A673 (cell line): ENCODE measurements at regions not wholly inside any gene's neighbourhood (a gene's known extent, or its start where the extent isn't known, plus 50 kb on each side); places are given as distances from the start of the nearest gene placed in this dataset.

Experiments used
- BruUV-seq: library from RNA; stranded (reverse); fragments of 400-500 nt; replicated peaks from 2 replicates; lab custom pipeline; 2021; lab: Mats Ljungman, UMichigan
- CTCF ChIA-PET: fragments of 300-600 bp; sonication (Branson Sonifier 250); formaldehyde crosslinking; loops from one replicate; lab custom pipeline; 2022; ENCODE audit warnings: antibody characterized with exemption; lab: Charles Lee
- POLR2A ChIA-PET: fragments of 300-600 bp; sonication (Branson Sonifier 250); formaldehyde crosslinking; loops from one replicate; lab custom pipeline; 2022; ENCODE audit warnings: antibody characterized with exemption; ENCODE audit not compliant: low non-redundant PET; lab: Charles Lee
- DNase-seq: peaks from one replicate; pipeline ENCODE4 v3.0.0-alpha.2; 2015; ENCODE audit warnings: low spot score
- H3K27ac ChIP-seq: fragments of 200-600 bp; sonication (generic); 2 replicates; pipeline ENCODE4 v1.5.1; 2016; ENCODE audit warnings: mixed run types, low read depth, mild to moderate bottlenecking, mixed read lengths, antibody characterized with exemption, low read length; ENCODE audit not compliant: poor library complexity, severe bottlenecking
- H3K27me3 ChIP-seq: fragments of 200-600 bp; sonication (generic); replicated peaks from 2 replicates; pipeline ENCODE4 v1.6.1; 2017; ENCODE audit warnings: mixed run types, low read depth, mild to moderate bottlenecking, mixed read lengths, antibody characterized with exemption, low read length; ENCODE audit not compliant: insufficient read depth, poor library complexity
- H3K36me3 ChIP-seq: fragments of 200-600 bp; sonication (generic); 2 replicates; pipeline ENCODE4 v1.6.1; 2016; ENCODE audit warnings: mixed run types, mild to moderate bottlenecking, mixed read lengths, antibody characterized with exemption, low read length; ENCODE audit not compliant: insufficient read depth, poor library complexity, severe bottlenecking
- H3K4me1 ChIP-seq: fragments of 200-600 bp; sonication (generic); 2 replicates; pipeline ENCODE4 v1.6.1; 2017; ENCODE audit warnings: mixed run types, mild to moderate bottlenecking, mixed read lengths, antibody characterized with exemption, low read length; ENCODE audit not compliant: insufficient read depth, poor library complexity, severe bottlenecking
- H3K4me3 ChIP-seq: fragments of 200-600 bp; sonication (generic); 2 replicates; pipeline ENCODE4 v1.5.1; 2016; ENCODE audit warnings: low read depth, mixed run types, mild to moderate bottlenecking, mixed read lengths, low read length; ENCODE audit not compliant: poor library complexity, severe bottlenecking
- H3K9me3 ChIP-seq: fragments of 200-600 bp; sonication (generic); 2 replicates; pipeline ENCODE4 v1.6.1; 2016; ENCODE audit warnings: mixed run types, low read depth, mild to moderate bottlenecking, mixed read lengths, antibody characterized with exemption, low read length; ENCODE audit not compliant: poor library complexity, severe bottlenecking
- EZH2 ChIP-seq: fragments of 200-600 bp; sonication (generic); IDR thresholded peaks from 2 replicates; pipeline ENCODE4 v1.6.1; 2017; ENCODE audit warnings: borderline replicate concordance, low read depth, mild to moderate bottlenecking, mixed read lengths, antibody characterized with exemption, low read length; ENCODE audit not compliant: poor library complexity, severe bottlenecking
- intact Hi-C: fragments of 100-400 bp; cut with micrococcal nuclease; formaldehyde crosslinking; loops from one replicate; pipeline ENCODE4 v1.10.0; 2022; ENCODE audit not compliant: unreplicated experiment
- TF ChIP-seq, protein P1 (sequence below): fragments of 300-800, 200-600 bp; sonication (generic); conservative IDR thresholded peaks from 2 replicates; pipeline ENCODE4 v1.5.1; 2017; ENCODE audit warnings: low read depth, mild to moderate bottlenecking, antibody characterized with exemption, low read length, moderate library complexity, mixed read lengths

DNA sequence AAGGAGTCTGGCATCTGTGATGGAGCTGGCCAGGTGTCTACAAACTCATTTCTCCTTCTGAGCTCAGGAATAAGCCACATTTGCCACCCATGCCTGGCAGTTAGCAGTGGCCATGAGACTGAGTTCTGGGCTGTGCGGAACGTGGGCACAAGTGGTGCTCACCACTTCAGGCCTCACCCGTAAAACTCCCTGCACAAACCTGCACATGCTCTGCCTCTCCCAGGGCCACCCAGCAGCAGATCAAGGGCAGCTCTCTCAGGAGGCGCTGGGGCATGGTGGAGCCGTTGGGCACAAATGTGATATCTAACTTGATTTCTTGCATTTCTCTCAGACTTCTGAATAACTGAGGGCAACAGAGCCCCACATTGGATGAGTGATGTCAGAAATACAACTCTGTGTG is 269.5 kb downstream of the HIVEP2 start:
- Histone ChIP-seq H3K27me3 (peaks cover 6% of the 10 kb centered on the region), H3K36me3 (no peaks in the 10 kb centered on the region), H3K4me3 (no peak overlapping the region), H3K27ac (no peak overlapping the region), H3K4me1 (no peaks in the 10 kb centered on the region), H3K9me3 (no peaks in the 10 kb centered on the region)
- BruUV-seq, result no TSS peak
- TF ChIP-seq, protein P1, sequence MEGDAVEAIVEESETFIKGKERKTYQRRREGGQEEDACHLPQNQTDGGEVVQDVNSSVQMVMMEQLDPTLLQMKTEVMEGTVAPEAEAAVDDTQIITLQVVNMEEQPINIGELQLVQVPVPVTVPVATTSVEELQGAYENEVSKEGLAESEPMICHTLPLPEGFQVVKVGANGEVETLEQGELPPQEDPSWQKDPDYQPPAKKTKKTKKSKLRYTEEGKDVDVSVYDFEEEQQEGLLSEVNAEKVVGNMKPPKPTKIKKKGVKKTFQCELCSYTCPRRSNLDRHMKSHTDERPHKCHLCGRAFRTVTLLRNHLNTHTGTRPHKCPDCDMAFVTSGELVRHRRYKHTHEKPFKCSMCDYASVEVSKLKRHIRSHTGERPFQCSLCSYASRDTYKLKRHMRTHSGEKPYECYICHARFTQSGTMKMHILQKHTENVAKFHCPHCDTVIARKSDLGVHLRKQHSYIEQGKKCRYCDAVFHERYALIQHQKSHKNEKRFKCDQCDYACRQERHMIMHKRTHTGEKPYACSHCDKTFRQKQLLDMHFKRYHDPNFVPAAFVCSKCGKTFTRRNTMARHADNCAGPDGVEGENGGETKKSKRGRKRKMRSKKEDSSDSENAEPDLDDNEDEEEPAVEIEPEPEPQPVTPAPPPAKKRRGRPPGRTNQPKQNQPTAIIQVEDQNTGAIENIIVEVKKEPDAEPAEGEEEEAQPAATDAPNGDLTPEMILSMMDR, result no peak
- no peak for TF ChIP-seq EZH2
- POLR2A ChIA-PET, result no interaction called here
- DNase-seq, result no peak
- CTCF ChIA-PET, result no interaction called here
- intact Hi-C loops, result no loop called here

GRCh38 chr6:142676027-142676443 is 268.9 kb downstream of the HIVEP2 start:
- ChIA-PET POLR2A (no interaction called here), CTCF (interaction anchor here (0.6 kb wide), 1 partner anchor 201 kb away, joined by 3 read pairs; no protein-coding TSS in a partner anchor)
- Histone ChIP-seq H3K9me3 (no peaks in the 10 kb centered on the region), H3K4me3 (no peak overlapping the region), H3K27me3 (peaks cover 6% of the 10 kb centered on the region), H3K36me3 (no peaks in the 10 kb centered on the region), H3K27ac (no peak overlapping the region), H3K4me1 (no peaks in the 10 kb centered on the region)
- DNase-seq, result no peak
- BruUV-seq, result no TSS peak
- intact Hi-C loops, result no loop called here
- TF ChIP-seq EZH2, result no peak
- TF ChIP-seq, protein P1, result no peak

DNA sequence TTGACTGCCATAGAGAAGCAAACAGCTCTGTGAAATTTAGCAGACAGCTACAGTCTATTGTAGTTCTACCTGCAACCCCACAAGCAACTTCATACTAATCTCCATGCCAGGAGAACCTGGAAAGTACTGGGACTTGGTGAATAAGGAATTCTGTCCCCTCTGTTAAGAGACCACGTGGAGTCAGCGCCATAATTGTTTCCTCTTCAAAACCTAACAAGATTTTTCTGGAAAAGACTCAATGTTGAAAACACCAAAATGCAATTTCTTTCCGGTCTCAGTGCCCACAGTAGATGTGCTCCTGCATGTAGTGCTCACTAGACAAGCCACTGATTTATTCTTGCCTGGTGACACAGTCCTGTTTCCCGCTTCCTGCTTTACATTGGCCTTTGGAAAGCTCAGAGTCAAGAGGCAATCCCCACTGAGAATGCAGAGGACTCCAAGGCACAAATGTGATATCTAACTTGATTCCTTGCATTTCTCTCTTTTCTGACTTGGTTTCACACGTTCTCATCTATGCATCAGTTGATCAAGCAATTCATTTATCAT is 268.3 kb downstream of the HIVEP2 start:
- Histone ChIP-seq H3K4me1 (no peaks in the 10 kb centered on the region), H3K9me3 (no peaks in the 10 kb centered on the region), H3K27ac (no peak overlapping the region), H3K27me3 (peaks cover 6% of the 10 kb centered on the region), H3K4me3 (no peak overlapping the region), H3K36me3 (no peaks in the 10 kb centered on the region)
- intact Hi-C loops, result no loop called here
- no peak for DNase-seq
- no TSS peak for BruUV-seq
- POLR2A ChIA-PET, result no interaction called here
- CTCF ChIA-PET, result no interaction called here
- TF ChIP-seq, protein P1, result no peak
- no peak for TF ChIP-seq EZH2
